GM12865 (cell line): ENCODE measurements at regions not wholly inside any gene's neighbourhood (a gene's known extent, or its start where the extent isn't known, plus 50 kb on each side); places are given as distances from the start of the nearest gene placed in this dataset.

ENCODE experiments used
- DNase-seq: peaks from one replicate; pipeline ENCODE4 v3.0.0; 2010; ENCODE audit warnings: low read depth
- H3K4me3 ChIP-seq: 2 replicates; pipeline ENCODE4 v1.5.1; 2011; ENCODE audit warnings: mild to moderate bottlenecking, low read depth, low read length, control low read depth
- CTCF ChIP-seq: IDR thresholded peaks from 2 replicates; pipeline ENCODE4 v1.5.1; 2011; ENCODE audit warnings: low read length, control low read depth, low read depth, inconsistent platforms; ENCODE audit not compliant: insufficient read depth; ENCODE audit errors: missing control alignments

- no peak for DNase-seq
- H3K4me3 ChIP-seq: no peak overlapping the region
- no peak for TF ChIP-seq CTCF
Measured at GRCh38 chr3:24937780-24938179, 443.1 kb upstream of the THRB start.

GRCh38 chr3:24943961-24944360 lies 449.3 kb upstream of the THRB start:
- no peak for TF ChIP-seq CTCF
- no peak for DNase-seq
- no peak overlapping the region for H3K4me3 ChIP-seq

GRCh38 chr3:24944805-24945520 lies 450.3 kb upstream of the THRB start:
- TF ChIP-seq CTCF: no peak
- no peak for DNase-seq
- no peak overlapping the region for H3K4me3 ChIP-seq

GRCh38 chr3:24945563-24945962 lies 450.9 kb upstream of the THRB start:
- no peak overlapping the region for H3K4me3 ChIP-seq
- TF ChIP-seq CTCF: no peak
- DNase-seq: no peak

- no peak overlapping the region for H3K4me3 ChIP-seq
- DNase-seq: no peak
- TF ChIP-seq CTCF: no peak
Measured at GRCh38 chr3:24947103-24947502, 452.5 kb upstream of the THRB start.

GRCh38 chr3:24951180-24951579 lies 456.5 kb upstream of the THRB start:
- H3K4me3 ChIP-seq: no peak overlapping the region
- TF ChIP-seq CTCF: no peak
- DNase-seq: no peak

GRCh38 chr3:24952388-24952787 lies 457.7 kb upstream of the THRB start:
- no peak for TF ChIP-seq CTCF
- DNase-seq: no peak
- H3K4me3 ChIP-seq: no peak overlapping the region
